ENCODE measurements at regions not wholly inside any gene's neighbourhood (a gene's known extent, or its start where the extent isn't known, plus 50 kb on each side); places are given as distances from the start of the nearest gene placed in this dataset.

- DNase-seq (ENCODE audit: low read depth), result no peak
- no peak overlapping the region for H3K4me3 ChIP-seq (ENCODE audit: low read depth, low read length)
- TF ChIP-seq CTCF (IDR thresholded peaks at IDR 0.05; ENCODE audit: control insufficient read depth, extremely low read depth, insufficient read depth), result no peak
Measured at GRCh38 chr18:22093731-22094357, 75.5 kb upstream of the GATA6 start.

- no peak for TF ChIP-seq CTCF (IDR thresholded peaks at IDR 0.05; ENCODE audit: control insufficient read depth, extremely low read depth, insufficient read depth)
- no peak overlapping the region for H3K4me3 ChIP-seq (ENCODE audit: low read depth, low read length)
Measured at GRCh38 chr18:22094358-22094734, 75.0 kb upstream of the GATA6 start.

GRCh38 chr18:22098563-22098989 is 70.8 kb upstream of the GATA6 start:
- H3K4me3 ChIP-seq (ENCODE audit: low read depth, low read length), result no peak overlapping the region
- no peak for DNase-seq (ENCODE audit: low read depth)
- TF ChIP-seq CTCF (IDR thresholded peaks at IDR 0.05; ENCODE audit: control insufficient read depth, extremely low read depth, insufficient read depth), result no peak

More at GRCh38 chr18:22094358-22094734, 75.0 kb upstream of the GATA6 start:
- DNase-seq (ENCODE audit: low read depth), result no peak

GRCh38 chr18:22099925-22100324 is 69.5 kb upstream of the GATA6 start:
- no peak overlapping the region for H3K4me3 ChIP-seq (ENCODE audit: low read depth, low read length)
- TF ChIP-seq CTCF (IDR thresholded peaks at IDR 0.05; ENCODE audit: control insufficient read depth, extremely low read depth, insufficient read depth), result no peak
- no peak for DNase-seq (ENCODE audit: low read depth)

GRCh38 chr18:22101731-22102130 is 67.7 kb upstream of the GATA6 start:
- no peak for TF ChIP-seq CTCF (IDR thresholded peaks at IDR 0.05; ENCODE audit: control insufficient read depth, extremely low read depth, insufficient read depth)
- no peak overlapping the region for H3K4me3 ChIP-seq (ENCODE audit: low read depth, low read length)
- no peak for DNase-seq (ENCODE audit: low read depth)

GRCh38 chr18:22102953-22103646 is 66.3 kb upstream of the GATA6 start:
- DNase-seq (ENCODE audit: low read depth), result no peak
- H3K4me3 ChIP-seq (ENCODE audit: low read depth, low read length), result no peak overlapping the region
- TF ChIP-seq CTCF (IDR thresholded peaks at IDR 0.05; ENCODE audit: control insufficient read depth, extremely low read depth, insufficient read depth), result no peak

GRCh38 chr18:22103647-22104031 is 65.8 kb upstream of the GATA6 start:
- H3K4me3 ChIP-seq (ENCODE audit: low read depth, low read length), result no peak overlapping the region
- TF ChIP-seq CTCF (IDR thresholded peaks at IDR 0.05; ENCODE audit: control insufficient read depth, extremely low read depth, insufficient read depth), result no peak
- no peak for DNase-seq (ENCODE audit: low read depth)

Data from LNCaP clone FGC (cell line).